Ovary (tissue), 7 donors: ENCODE measurements at regions not wholly inside any gene's neighbourhood (a gene's known extent, or its start where the extent isn't known, plus 50 kb on each side); places are given as distances from the start of the nearest gene placed in this dataset.

Source experiments
- DNase-seq, 5 donors: peaks; one replicate each; pipeline ENCODE4 v3.0.0-alpha.2; 2019 to 2020
- H3K27ac ChIP-seq, 2 donors: fragments of 200-600 bp; one replicate each; pipeline versions ENCODE4 v1.5.1 to v1.8.0; 2019 to 2022
- H3K27me3 ChIP-seq: fragments of 200-600 bp; one replicate; pipeline ENCODE4 v1.8.0; 2022
- H3K36me3 ChIP-seq: fragments of 200-600 bp; sonication (generic); one replicate; pipeline ENCODE4 v1.5.1; 2019
- H3K4me1 ChIP-seq: one replicate; pipeline ENCODE4 v1.8.1; 2013; ENCODE audit warnings: mild to moderate bottlenecking, moderate library complexity; ENCODE audit not compliant: insufficient read depth
- H3K4me3 ChIP-seq: fragments of 200-600 bp; sonication (generic); one replicate; pipeline ENCODE4 v1.5.1; 2017
- H3K9me3 ChIP-seq, 2 donors: fragments of 200-600 bp in 1 of 2; sonication (generic) in 1 of 2; one replicate each; pipeline versions ENCODE4 v1.5.1 to v1.8.1; 2013 to 2019; ENCODE audit warnings: mild to moderate bottlenecking in 1 of 2, moderate library complexity in 1 of 2
- EP300 ChIP-seq: sonication (generic); formaldehyde crosslinking; IDR thresholded peaks from one replicate; pipeline ENCODE4 v1.6.1; 2017; ENCODE audit warnings: antibody characterized with exemption
- POLR2A ChIP-seq: fragments of 450-650 bp; IDR thresholded peaks from one replicate; pipeline ENCODE4 v1.6.1; 2017; ENCODE audit warnings: antibody characterized with exemption, mild to moderate bottlenecking, moderate library complexity
- WGBS, 3 donors: extraction: QIAGEN DNeasy Blood & Tissue Kit in 1 of 3; methylation state at CpG; one replicate each; pipeline versions ENCODE4 v1.1.5 to v1.1.7; 2013 to 2017; 5-methylcytosine and 5-hydroxymethylcytosine counted together
- intact Hi-C, 4 donors: fragments of 100-400 bp; cut with DNase I; formaldehyde crosslinking; loops; one replicate each; pipeline versions ENCODE4 v1.11.0 to v1.15.1; 2022 to 2023
- TF ChIP-seq, protein P1 (sequence below), 3 donors: fragments of 450-650 bp in 2 of 3; fragments of 200-600 bp in 1 of 3; IDR thresholded peaks; one replicate each; pipeline versions ENCODE4 v1.5.1 to v1.8.0; 2016 to 2022; ENCODE audit warnings: antibody characterized with exemption in 3 of 3, mild to moderate bottlenecking in 1 of 3
- donor health status: DM: no; HTN: no; CAD: no; lungs with moderate emphysema.
- donor health status: DM: no; HTN: no; CAD: no.
- donor health status: Bipolar disorder and iron deficiency.
- donor health status: DM: no; HTN: no; CAD: no.
- donor health status: DM: yes; HTN: yes; CAD: no.

GRCh38 chr5:145557345-145557744 is 277.8 kb downstream of the PRELID2 start:
- H3K4me3 ChIP-seq, result no peak overlapping the region
- no peaks in the 10 kb centered on the region for H3K9me3 ChIP-seq
- H3K36me3 ChIP-seq, result no peaks in the 10 kb centered on the region
- no peaks in the 10 kb centered on the region for H3K4me1 ChIP-seq
- H3K27ac ChIP-seq, result no peak overlapping the region
- intact Hi-C loops, result no loop called here
- DNase-seq, result no peak
- TF ChIP-seq, protein P1, sequence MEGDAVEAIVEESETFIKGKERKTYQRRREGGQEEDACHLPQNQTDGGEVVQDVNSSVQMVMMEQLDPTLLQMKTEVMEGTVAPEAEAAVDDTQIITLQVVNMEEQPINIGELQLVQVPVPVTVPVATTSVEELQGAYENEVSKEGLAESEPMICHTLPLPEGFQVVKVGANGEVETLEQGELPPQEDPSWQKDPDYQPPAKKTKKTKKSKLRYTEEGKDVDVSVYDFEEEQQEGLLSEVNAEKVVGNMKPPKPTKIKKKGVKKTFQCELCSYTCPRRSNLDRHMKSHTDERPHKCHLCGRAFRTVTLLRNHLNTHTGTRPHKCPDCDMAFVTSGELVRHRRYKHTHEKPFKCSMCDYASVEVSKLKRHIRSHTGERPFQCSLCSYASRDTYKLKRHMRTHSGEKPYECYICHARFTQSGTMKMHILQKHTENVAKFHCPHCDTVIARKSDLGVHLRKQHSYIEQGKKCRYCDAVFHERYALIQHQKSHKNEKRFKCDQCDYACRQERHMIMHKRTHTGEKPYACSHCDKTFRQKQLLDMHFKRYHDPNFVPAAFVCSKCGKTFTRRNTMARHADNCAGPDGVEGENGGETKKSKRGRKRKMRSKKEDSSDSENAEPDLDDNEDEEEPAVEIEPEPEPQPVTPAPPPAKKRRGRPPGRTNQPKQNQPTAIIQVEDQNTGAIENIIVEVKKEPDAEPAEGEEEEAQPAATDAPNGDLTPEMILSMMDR (IDR thresholded peaks at IDR 0.05), result no peak
- TF ChIP-seq POLR2A, result no peak
- no peak for TF ChIP-seq EP300
- 87 to 100% (median 93%) methylated on average over 1 of the region's 1 CpG for WGBS, 3 donors
- H3K27me3 ChIP-seq, result no peaks in the 10 kb centered on the region

GRCh38 chr5:145554399-145554798 is 280.7 kb downstream of the PRELID2 start:
- Histone ChIP-seq H3K27me3 (no peaks in the 10 kb centered on the region), H3K4me1 (no peaks in the 10 kb centered on the region), H3K27ac (no peak overlapping the region), H3K36me3 (no peaks in the 10 kb centered on the region), H3K4me3 (no peak overlapping the region), H3K9me3 (no peaks in the 10 kb centered on the region)
- DNase-seq, result no peak
- TF ChIP-seq, protein P1 (IDR thresholded peaks at IDR 0.05), result no peak
- no peak for TF ChIP-seq POLR2A
- TF ChIP-seq EP300, result no peak
- intact Hi-C loops, result no loop called here

- no peaks in the 10 kb centered on the region for H3K4me1 ChIP-seq
- no peak overlapping the region for H3K4me3 ChIP-seq
- DNase-seq, result no peak
- TF ChIP-seq, protein P1 (IDR thresholded peaks at IDR 0.05), result no peak
- no peak for TF ChIP-seq EP300
- no peak for TF ChIP-seq POLR2A
- WGBS, 3 donors, result 92 to 96% (median 94%) methylated on average over 2 of the region's 2 CpGs
- intact Hi-C loops, result no loop called here
- H3K27ac ChIP-seq, result no peak overlapping the region
- no peaks in the 10 kb centered on the region for H3K9me3 ChIP-seq
- no peaks in the 10 kb centered on the region for H3K36me3 ChIP-seq
- no peaks in the 10 kb centered on the region for H3K27me3 ChIP-seq
Observed at GRCh38 chr5:145553177-145553576, 282.0 kb downstream of the PRELID2 start.

DNA sequence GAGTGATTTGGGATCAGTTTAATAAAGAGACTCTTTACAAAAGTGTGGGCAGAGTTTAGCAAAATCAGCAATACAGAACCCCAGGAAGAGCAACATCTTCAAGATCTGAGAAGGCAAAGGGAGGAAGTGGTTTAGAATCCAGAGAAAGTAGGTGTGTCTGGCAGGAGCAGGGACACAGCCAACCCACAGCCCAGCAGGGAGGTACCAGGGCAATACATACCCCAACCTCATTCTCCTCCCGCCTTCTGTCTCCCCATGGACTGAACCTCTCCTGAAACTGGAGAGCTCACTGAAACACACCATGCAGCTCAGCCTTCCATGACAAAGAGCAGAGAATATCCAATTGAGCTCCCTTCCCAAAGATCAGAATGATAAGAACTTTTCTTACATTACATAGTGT is 283.4 kb downstream of the PRELID2 start:
- DNase-seq, result no peak
- intact Hi-C loops, result no loop called here
- Histone ChIP-seq H3K27me3 (no peaks in the 10 kb centered on the region), H3K36me3 (no peaks in the 10 kb centered on the region), H3K4me3 (no peak overlapping the region), H3K4me1 (no peaks in the 10 kb centered on the region), H3K9me3 (no peaks in the 10 kb centered on the region), H3K27ac (no peak overlapping the region)
- TF ChIP-seq, protein P1 (IDR thresholded peaks at IDR 0.05), result no peak
- TF ChIP-seq EP300 (no peak), POLR2A (no peak)
- 94 to 97% (median 95%) methylated on average over 1 of the region's 1 CpG for WGBS, 3 donors

GRCh38 chr5:145548097-145548496 is 287.0 kb downstream of the PRELID2 start:
- no peak for TF ChIP-seq EP300
- TF ChIP-seq, protein P1 (IDR thresholded peaks at IDR 0.05), result no peak
- TF ChIP-seq POLR2A, result no peak
- no peak overlapping the region for H3K4me3 ChIP-seq
- H3K36me3 ChIP-seq, result no peaks in the 10 kb centered on the region
- H3K27me3 ChIP-seq, result no peaks in the 10 kb centered on the region
- no peaks in the 10 kb centered on the region for H3K9me3 ChIP-seq
- DNase-seq, result no peak
- intact Hi-C loops, result no loop called here
- H3K4me1 ChIP-seq, result no peaks in the 10 kb centered on the region
- no peak overlapping the region for H3K27ac ChIP-seq
